Stimulated activated CD8-positive, alpha-beta memory T cell treated with anti-CD3 and anti-CD28 coated beads, Interleukin-2, amount 100 ng/mL, for 48 hours (primary cell): ENCODE measurements at regions not wholly inside any gene's neighbourhood (a gene's known extent, or its start where the extent isn't known, plus 50 kb on each side); places are given as distances from the start of the nearest gene placed in this dataset.

ENCODE experiments used
- DNase-seq, 2 donors: peaks; one replicate each; pipeline ENCODE4 v3.0.0-alpha.2; 2020; ENCODE audit warnings: low read depth in 2 of 2

DNA sequence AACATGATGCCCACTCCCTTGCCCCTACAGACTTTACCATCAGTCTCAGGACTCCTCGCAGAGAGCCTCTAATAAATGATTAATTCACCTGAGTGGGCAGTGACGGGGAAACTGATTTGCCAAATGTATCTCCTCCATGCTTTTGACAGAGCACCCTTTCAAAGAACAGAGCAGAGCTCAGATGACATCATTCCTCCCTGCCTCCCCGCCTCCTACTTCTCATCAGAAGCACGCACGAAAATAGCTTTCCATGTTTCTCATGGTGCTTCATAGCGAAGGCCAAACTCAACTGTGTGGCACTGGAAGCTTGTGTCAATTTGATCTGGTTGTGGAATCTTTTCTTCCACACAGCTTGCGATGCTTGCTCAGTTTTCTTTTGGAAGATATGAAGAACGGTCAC is 442.5 kb downstream of the RPS24 start:
- DNase-seq: no peak

- no peak for DNase-seq
Observed at GRCh38 chr10:78476844-78477243, 443.2 kb downstream of the RPS24 start.

GRCh38 chr10:78478919-78479318 is 445.3 kb downstream of the RPS24 start:
- DNase-seq: no peak

GRCh38 chr10:78479467-78479866 is 445.8 kb downstream of the RPS24 start:
- no peak for DNase-seq

DNA sequence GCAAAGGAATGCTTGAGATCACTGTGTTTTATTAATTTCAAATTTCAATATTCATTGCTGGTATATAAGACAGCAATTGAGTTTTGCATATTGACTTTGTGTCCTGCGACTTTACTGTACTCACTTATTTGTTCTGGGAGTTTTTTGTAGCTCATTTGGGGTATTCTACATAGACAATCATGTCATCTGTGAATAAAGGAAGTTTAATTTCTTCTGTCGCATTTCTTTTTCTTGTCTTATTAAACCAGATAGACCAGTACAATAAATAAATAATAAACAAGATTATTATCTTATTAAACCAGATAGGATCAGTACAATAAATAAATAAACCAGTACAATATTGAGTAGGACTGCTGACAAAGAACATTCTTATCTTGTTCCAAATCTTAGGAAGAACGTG is 448.2 kb downstream of the RPS24 start:
- DNase-seq: no peak

DNA sequence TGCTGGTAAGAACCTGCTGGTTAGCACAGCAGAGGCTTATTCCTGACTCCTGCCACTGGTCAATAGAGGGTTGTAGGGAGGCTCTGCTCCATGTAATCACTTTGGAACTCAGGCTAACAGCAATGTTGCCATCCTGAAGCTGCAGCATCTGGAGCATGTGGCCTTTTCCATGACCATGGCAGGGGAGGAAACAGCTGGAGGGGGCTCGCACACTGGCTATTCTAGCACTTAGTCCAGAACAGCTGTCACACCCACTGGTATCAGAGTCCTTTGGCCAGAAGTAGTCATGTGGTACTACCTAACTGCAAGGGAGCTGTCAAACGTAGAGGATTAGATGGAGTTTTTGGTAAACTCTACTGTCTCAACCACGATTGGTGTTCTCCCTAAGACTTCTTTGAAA is 450.0 kb downstream of the RPS24 start:
- DNase-seq: no peak

- DNase-seq: no peak
Observed at GRCh38 chr10:78489034-78489433, 455.4 kb downstream of the RPS24 start.

GRCh38 chr10:78491812-78492211 is 458.1 kb downstream of the RPS24 start:
- no peak for DNase-seq

DNA sequence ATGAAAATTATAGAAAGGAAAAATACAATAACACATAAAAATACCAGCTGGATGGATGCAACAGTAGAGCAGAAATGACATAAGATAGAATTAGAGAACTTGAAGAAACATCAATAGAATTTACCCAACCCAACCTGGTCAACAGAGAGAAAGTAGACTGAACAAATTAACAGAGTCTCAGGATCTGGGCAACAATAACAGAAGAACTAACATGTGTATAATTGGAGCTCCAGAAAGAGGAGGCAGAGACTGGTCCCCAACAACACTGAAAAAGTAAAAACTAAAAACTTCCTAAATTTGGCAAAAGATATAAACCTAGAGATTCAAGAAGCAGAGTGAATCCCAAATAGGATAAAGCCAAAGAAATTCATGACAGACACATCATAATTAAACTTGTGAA is 458.8 kb downstream of the RPS24 start:
- no peak for DNase-seq

- no peak for DNase-seq
Observed at GRCh38 chr10:78494179-78494578, 460.5 kb downstream of the RPS24 start.

GRCh38 chr10:78502210-78502936 is 468.7 kb downstream of the RPS24 start:
- no peak for DNase-seq

GRCh38 chr10:78504181-78504580 is 470.5 kb downstream of the RPS24 start:
- DNase-seq: no peak

- DNase-seq: no peak
Observed at GRCh38 chr10:78505657-78506056, 472.0 kb downstream of the RPS24 start.

DNA sequence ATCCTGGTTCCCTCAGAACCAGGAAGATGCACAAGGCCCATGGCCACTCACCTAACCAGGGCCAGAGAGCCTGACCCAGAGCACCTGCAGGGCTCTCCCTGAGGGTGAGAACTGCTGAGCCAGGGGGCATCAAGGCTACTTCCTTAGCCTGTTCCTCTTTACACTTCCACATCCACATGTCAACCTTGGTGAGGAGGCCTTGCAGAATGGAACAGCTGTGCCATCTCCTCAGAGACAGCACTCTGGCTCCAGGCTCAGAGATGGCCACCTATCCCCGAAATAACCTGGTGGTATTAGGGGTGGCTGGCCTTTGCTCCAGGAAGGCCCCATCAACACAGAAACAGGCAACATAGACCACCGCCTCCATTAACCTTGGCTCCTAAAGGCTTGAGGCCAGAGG is 473.0 kb downstream of the RPS24 start:
- no peak for DNase-seq

- no peak for DNase-seq
Observed at GRCh38 chr10:78507510-78508160, 474.0 kb downstream of the RPS24 start.

GRCh38 chr10:78508955-78509748 is 475.5 kb downstream of the RPS24 start:
- no peak for DNase-seq

- no peak for DNase-seq
Observed at GRCh38 chr10:78510566-78511323, 477.1 kb downstream of the RPS24 start.

DNA sequence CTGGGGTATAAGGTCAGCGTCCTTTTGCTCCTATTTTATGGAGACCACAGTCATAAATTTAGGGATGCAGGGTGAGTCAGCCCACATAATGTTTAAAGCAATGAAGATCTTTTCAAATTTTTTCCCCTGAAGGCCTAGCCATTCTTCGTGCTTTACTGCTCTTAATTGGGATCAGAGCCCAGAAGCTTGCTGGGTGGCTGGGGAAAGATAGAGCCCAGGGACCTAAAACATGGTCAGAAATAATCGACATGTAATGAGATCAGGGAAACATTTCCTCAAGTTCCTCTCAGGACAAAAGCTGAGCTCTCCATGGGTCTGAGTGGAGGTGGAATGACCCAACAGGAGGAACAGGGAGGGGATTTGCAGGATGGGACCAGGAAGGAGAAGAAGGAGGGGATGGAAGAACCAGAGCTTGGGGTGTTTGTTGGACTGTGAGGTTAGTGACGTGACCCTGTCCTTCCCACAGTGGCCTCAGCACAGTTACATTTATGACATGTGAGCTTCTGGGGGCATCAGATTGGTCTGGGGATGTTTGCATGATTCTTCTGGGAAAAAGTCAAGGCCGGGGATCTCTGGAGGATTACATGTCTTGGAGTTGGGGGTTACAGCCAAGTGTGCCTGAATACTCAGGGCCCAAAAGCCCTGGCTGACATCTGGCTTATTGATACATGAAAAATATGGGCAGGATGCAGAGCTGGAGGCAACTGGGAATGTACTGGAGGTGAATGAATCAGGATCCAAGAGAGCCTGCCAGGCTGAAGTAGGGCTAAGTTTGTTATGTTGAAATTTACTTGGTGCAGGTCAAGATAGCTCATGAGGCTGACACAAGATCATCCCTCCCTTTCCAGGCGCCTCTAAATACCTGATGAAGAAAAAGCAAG is 477.9 kb downstream of the RPS24 start:
- DNase-seq: no peak

DNA sequence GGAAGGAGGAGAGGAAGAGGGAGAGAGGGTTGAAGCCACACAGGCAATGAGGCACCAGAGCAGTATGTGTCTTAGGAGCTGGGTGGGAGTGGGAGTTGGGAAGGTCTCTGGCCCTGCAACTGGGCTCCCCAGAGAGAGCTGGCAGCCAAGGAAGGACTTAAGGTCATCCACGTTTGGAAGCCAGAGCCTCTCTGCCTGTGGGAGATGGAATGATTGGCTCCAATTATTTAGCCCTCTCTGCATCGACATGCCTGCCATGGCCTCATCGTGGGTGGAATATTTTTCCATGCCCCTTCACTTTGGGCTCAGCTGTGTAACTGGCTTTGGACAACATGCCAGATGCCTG is 478.5 kb downstream of the RPS24 start:
- DNase-seq: no peak

DNA sequence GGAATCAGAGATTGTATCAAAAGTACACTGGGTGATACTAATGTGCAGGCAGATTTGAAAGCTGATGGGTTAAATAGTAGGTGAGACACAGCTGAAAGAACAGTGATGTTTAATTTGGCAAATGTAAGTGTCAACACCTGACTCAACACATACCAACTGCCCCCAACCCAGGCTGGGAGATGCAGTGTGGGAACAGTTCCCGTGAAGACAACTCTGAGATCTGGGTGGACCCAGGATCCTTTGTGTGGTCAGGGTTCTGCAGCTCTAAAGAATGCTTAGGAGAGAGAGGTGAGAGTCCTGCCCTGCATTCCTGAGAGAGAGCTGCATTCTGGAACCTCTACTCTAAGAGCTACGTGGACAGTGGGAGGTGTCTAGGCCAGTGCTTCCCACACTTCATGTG is 479.7 kb downstream of the RPS24 start:
- no peak for DNase-seq

- DNase-seq: no peak
Observed at GRCh38 chr10:78513986-78514385, 480.3 kb downstream of the RPS24 start.
